ENCODE measurements at regions not wholly inside any gene's neighbourhood (a gene's known extent, or its start where the extent isn't known, plus 50 kb on each side); places are given as distances from the start of the nearest gene placed in this dataset.
A peak's percentile ranks its signal among the peaks of the same experiment; 100 is the strongest.

DNA sequence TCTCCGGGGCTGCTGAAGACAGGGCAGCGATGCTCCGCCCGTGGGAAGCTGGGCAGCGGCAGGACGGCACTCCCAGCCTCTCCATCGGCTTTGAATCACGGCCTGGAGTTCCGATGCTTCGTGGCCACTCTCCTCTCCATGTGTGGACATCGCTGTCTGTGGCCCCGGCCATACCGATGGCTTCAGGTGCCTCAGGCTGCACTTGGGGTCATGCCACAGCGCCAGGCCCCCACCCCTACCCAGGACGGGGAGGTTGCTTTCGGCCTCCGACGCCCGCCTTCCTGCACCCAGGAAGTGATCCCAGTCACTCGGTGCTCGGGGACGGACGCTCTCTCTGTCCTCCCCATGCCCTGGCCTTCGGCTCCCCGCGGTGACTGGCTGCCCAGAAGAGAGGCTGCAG is 180.7 kb downstream of the BANP start:
- H3K14ac ChIP-seq (ENCODE audit: insufficient read depth, low read length): no peak overlapping the region; the same call in 1 of the 2 replicates
- H2BK15ac ChIP-seq (ENCODE audit: low read depth, low read length): no peak overlapping the region
- H3K4me3 Mint-ChIP-seq: no peak overlapping the region
- H3K18ac ChIP-seq (ENCODE audit: insufficient read length, low read depth, low read length): no peak overlapping the region
- no peak overlapping the region for H3K56ac ChIP-seq (ENCODE audit: insufficient read length, low read depth, low read length)
- H3K9me3 ChIP-seq (ENCODE audit: control insufficient read depth, low read depth, low read length): no peaks in the 10 kb centered on the region
- no peaks in the 10 kb centered on the region for H3K9me3 Mint-ChIP-seq
- no peaks in the 10 kb centered on the region for H3K4me1 ChIP-seq (ENCODE audit: insufficient read depth, low read length)
- H3K27me3 Mint-ChIP-seq (ENCODE audit: low read depth): no peaks in the 10 kb centered on the region; the same call in 1 of the 2 replicates
- H3T11ph ChIP-seq (ENCODE audit: low read length): no peak overlapping the region
- peak overlapping the region in 1 of 3 experiments; percentile 40; a peak in 1 of 7 replicates for H3K27ac Mint-ChIP-seq
- no peak overlapping the region for H2BK5ac ChIP-seq (ENCODE audit: insufficient read length, low read length)
- no peak overlapping the region for H4K91ac ChIP-seq (ENCODE audit: insufficient read length, low read depth, low read length)
- H2BK12ac ChIP-seq (ENCODE audit: insufficient read length, low read depth, low read length): no peak overlapping the region
- H3K27ac ChIP-seq (ENCODE audit: insufficient read length, low read depth, low read length): no peak overlapping the region
- no peaks in the 10 kb centered on the region for H3K27me3 ChIP-seq (ENCODE audit: insufficient read depth, low read length)
- no peak overlapping the region for H4K8ac ChIP-seq (replicated peaks; ENCODE audit: insufficient read length, low read depth, low read length)
- no peaks in the 10 kb centered on the region for H3K36me3 Mint-ChIP-seq (ENCODE audit: insufficient read depth in 1 of 3, low read depth in 3 of 3)
- no peak overlapping the region for H3K23ac ChIP-seq (ENCODE audit: insufficient read length, low read depth, low read length)
- no peak overlapping the region for H3K4me2 ChIP-seq (ENCODE audit: insufficient read depth, insufficient read length, low read length)
- no peak overlapping the region for H2AFZ ChIP-seq (ENCODE audit: low read length)
- H2BK20ac ChIP-seq (ENCODE audit: low read depth, low read length, poor library complexity, severe bottlenecking): no peak overlapping the region
- H3K4ac ChIP-seq (ENCODE audit: low read depth, low read length): no peak overlapping the region
- WGBS (ENCODE audit: extremely low coverage, insufficient read length, low lambda C conversion rate): no CpG with 5 or more reads among the region's 26 CpGs
- H4K5ac ChIP-seq (ENCODE audit: insufficient read length, low read depth, low read length): no peak overlapping the region
- H2BK120ac ChIP-seq (ENCODE audit: low read depth, low read length, poor library complexity, severe bottlenecking): no peak overlapping the region
- no peaks in the 10 kb centered on the region for H4K20me1 ChIP-seq (ENCODE audit: control insufficient read depth, insufficient read depth, insufficient read length)
- no peak overlapping the region for H3K9ac ChIP-seq (ENCODE audit: extremely low read depth, insufficient read length, low read length)
- H2AK5ac ChIP-seq (ENCODE audit: insufficient read length, low read length): no peak overlapping the region
- no peaks in the 10 kb centered on the region for H3K23me2 ChIP-seq (ENCODE audit: insufficient read length, low read depth, low read length, poor library complexity, severe bottlenecking)
- 0 out of 4 replicates have a peak, but pooled peaks cover 0 to 3% of the 10 kb centered on the region in 2 experiments for H3K4me1 Mint-ChIP-seq
- DNase-seq: no peak
- H3K79me2 ChIP-seq (ENCODE audit: insufficient read depth, low read length): no peaks in the 10 kb centered on the region
- TF ChIP-seq CTCF (conservative IDR thresholded peaks at IDR 0.05): no peak
- H3K79me1 ChIP-seq (ENCODE audit: insufficient read depth, low read depth, low read length, poor library complexity, severe bottlenecking): no peaks in the 10 kb centered on the region

Data from H9 (cell line).